ENCODE measurements at regions not wholly inside any gene's neighbourhood (a gene's known extent, or its start where the extent isn't known, plus 50 kb on each side); places are given as distances from the start of the nearest gene placed in this dataset.

DNA sequence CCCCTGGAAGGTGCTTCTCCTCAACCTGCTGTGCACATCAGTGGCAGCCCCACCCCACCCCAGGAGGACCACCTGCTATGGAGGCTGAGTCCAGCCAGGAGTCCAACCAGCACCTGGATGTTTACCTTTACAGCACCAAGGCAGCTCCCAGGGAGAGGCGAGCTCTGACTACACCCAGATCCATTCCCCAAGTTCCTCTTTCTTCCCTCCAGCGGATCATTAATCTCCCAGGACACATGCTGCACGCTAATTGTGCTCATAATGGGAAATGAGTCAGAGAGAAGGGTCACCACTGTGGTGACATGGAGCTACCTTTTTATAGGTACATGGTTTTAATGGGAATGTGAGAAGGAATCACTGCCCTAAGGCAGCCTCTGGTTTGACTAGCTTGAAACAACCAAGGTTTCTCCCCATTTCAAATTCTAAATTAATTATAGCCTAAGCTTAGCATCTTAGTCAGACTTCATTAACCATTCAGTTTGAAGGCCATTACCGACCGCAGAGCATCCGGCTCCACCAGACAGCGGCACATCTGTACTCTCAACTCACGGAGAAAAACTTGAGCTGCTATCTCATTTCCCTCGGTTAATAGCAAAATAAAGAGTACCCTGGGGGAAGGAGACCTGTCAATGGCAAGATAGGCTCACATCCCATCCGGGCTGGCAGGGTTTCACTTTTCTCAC, 173.1 kb upstream of the GALNT2 start:
- peaks cover 6% of the 10 kb centered on the region; the same call in 1 of the 2 replicates for H3K9me3 Mint-ChIP-seq
- peaks cover 3% of the 10 kb centered on the region; the same call in 1 of the 2 replicates for H3K4me1 Mint-ChIP-seq

DNA sequence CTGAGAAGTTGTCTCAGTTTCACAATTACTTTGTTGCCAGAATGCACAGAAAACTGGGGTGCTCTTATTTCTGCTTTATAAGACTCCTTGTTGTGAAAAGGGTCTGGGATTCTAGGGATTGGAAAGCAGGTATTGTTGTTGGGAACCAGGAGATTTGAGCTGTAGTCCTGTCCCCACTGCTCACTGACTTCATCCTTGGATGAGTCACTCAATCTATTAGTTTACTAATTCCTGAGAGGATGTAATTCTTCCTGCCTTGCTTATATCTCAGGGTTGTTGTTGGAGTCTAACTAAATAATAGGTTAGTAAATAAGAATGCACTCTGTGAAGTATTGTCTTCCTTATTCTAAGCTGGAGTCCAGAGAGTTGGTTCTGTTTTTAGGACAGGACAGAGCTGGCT, 172.5 kb upstream of the GALNT2 start:
- Mint-ChIP-seq H3K9me3 (peaks cover 3% of the 10 kb centered on the region; the same call in 1 of the 2 replicates), H3K27me3 (ENCODE audit: low read depth) (no peaks in the 10 kb centered on the region; the same call in 1 of the 2 replicates), H3K4me1 (peaks cover 3% of the 10 kb centered on the region; the same call in 1 of the 2 replicates), H3K4me3 (no peak overlapping the region), H3K36me3 (no peaks in the 10 kb centered on the region), H3K27ac (no peak overlapping the region)
- DNase-seq (ENCODE audit: low spot score) = no peak
- ATAC-seq = no peak
- TF ChIP-seq NFYB (CRISPR knock-in tag; conservative IDR thresholded peaks at IDR 0.05; ENCODE audit: low read depth) (no peak), ZNF138 (CRISPR knock-in tag; conservative IDR thresholded peaks at IDR 0.05) (no peak), HMGA2 (CRISPR knock-in tag; IDR thresholded peaks at IDR 0.05) (no peak), SMAD4 (CRISPR knock-in tag; IDR thresholded peaks at IDR 0.05) (no peak)
- TF ChIP-seq, protein P1, sequence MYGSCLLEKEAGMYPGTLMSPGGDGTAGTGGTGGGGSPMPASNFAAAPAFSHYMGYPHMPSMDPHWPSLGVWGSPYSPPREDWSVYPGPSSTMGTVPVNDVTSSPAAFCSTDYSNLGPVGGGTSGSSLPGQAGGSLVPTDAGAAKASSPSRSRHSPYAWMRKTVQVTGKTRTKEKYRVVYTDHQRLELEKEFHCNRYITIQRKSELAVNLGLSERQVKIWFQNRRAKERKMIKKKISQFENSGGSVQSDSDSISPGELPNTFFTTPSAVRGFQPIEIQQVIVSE (CRISPR knock-in tag; IDR thresholded peaks at IDR 0.05; ENCODE audit: borderline replicate concordance) = no peak
- TF ChIP-seq, protein P2, sequence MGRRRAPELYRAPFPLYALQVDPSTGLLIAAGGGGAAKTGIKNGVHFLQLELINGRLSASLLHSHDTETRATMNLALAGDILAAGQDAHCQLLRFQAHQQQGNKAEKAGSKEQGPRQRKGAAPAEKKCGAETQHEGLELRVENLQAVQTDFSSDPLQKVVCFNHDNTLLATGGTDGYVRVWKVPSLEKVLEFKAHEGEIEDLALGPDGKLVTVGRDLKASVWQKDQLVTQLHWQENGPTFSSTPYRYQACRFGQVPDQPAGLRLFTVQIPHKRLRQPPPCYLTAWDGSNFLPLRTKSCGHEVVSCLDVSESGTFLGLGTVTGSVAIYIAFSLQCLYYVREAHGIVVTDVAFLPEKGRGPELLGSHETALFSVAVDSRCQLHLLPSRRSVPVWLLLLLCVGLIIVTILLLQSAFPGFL (CRISPR knock-in tag; IDR thresholded peaks at IDR 0.05; ENCODE audit: borderline replicate concordance) = no peak
- TF ChIP-seq, protein P3, sequence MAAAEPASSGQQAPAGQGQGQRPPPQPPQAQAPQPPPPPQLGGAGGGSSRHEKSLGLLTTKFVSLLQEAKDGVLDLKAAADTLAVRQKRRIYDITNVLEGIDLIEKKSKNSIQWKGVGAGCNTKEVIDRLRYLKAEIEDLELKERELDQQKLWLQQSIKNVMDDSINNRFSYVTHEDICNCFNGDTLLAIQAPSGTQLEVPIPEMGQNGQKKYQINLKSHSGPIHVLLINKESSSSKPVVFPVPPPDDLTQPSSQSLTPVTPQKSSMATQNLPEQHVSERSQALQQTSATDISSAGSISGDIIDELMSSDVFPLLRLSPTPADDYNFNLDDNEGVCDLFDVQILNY (CRISPR knock-in tag; IDR thresholded peaks at IDR 0.05) = no peak
- TF ChIP-seq, protein P4, sequence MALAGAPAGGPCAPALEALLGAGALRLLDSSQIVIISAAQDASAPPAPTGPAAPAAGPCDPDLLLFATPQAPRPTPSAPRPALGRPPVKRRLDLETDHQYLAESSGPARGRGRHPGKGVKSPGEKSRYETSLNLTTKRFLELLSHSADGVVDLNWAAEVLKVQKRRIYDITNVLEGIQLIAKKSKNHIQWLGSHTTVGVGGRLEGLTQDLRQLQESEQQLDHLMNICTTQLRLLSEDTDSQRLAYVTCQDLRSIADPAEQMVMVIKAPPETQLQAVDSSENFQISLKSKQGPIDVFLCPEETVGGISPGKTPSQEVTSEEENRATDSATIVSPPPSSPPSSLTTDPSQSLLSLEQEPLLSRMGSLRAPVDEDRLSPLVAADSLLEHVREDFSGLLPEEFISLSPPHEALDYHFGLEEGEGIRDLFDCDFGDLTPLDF (CRISPR knock-in tag; IDR thresholded peaks at IDR 0.05) = no peak
- TF ChIP-seq, protein P5, sequence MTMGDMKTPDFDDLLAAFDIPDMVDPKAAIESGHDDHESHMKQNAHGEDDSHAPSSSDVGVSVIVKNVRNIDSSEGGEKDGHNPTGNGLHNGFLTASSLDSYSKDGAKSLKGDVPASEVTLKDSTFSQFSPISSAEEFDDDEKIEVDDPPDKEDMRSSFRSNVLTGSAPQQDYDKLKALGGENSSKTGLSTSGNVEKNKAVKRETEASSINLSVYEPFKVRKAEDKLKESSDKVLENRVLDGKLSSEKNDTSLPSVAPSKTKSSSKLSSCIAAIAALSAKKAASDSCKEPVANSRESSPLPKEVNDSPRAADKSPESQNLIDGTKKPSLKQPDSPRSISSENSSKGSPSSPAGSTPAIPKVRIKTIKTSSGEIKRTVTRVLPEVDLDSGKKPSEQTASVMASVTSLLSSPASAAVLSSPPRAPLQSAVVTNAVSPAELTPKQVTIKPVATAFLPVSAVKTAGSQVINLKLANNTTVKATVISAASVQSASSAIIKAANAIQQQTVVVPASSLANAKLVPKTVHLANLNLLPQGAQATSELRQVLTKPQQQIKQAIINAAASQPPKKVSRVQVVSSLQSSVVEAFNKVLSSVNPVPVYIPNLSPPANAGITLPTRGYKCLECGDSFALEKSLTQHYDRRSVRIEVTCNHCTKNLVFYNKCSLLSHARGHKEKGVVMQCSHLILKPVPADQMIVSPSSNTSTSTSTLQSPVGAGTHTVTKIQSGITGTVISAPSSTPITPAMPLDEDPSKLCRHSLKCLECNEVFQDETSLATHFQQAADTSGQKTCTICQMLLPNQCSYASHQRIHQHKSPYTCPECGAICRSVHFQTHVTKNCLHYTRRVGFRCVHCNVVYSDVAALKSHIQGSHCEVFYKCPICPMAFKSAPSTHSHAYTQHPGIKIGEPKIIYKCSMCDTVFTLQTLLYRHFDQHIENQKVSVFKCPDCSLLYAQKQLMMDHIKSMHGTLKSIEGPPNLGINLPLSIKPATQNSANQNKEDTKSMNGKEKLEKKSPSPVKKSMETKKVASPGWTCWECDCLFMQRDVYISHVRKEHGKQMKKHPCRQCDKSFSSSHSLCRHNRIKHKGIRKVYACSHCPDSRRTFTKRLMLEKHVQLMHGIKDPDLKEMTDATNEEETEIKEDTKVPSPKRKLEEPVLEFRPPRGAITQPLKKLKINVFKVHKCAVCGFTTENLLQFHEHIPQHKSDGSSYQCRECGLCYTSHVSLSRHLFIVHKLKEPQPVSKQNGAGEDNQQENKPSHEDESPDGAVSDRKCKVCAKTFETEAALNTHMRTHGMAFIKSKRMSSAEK (CRISPR knock-in tag; IDR thresholded peaks at IDR 0.05; ENCODE audit: borderline replicate concordance) = no peak
- TF ChIP-seq, protein P6, sequence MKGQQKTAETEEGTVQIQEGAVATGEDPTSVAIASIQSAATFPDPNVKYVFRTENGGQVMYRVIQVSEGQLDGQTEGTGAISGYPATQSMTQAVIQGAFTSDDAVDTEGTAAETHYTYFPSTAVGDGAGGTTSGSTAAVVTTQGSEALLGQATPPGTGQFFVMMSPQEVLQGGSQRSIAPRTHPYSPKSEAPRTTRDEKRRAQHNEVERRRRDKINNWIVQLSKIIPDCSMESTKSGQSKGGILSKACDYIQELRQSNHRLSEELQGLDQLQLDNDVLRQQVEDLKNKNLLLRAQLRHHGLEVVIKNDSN (CRISPR knock-in tag; IDR thresholded peaks at IDR 0.05) = no peak
- POLR2A ChIA-PET = interaction anchor here (1.1 kb wide), 1 partner anchor 383 kb away, joined by 3 read pairs; no protein-coding TSS in a partner anchor
- CTCF ChIA-PET = interaction anchor here (1.4 kb wide), 1 partner anchor 45 kb away, joined by 5 read pairs; no protein-coding TSS in a partner anchor

More for the DNA sequence above, 173.1 kb upstream of the GALNT2 start:
- DNase-seq (ENCODE audit: low spot score) = no peak
- ChIA-PET CTCF (interaction anchor here (1.4 kb wide), 1 partner anchor 45 kb away, joined by 5 read pairs; no protein-coding TSS in a partner anchor), POLR2A (interaction anchor here (1.1 kb wide), 1 partner anchor 383 kb away, joined by 3 read pairs; no protein-coding TSS in a partner anchor)
- no peaks in the 10 kb centered on the region; the same call in 1 of the 2 replicates for H3K27me3 Mint-ChIP-seq (ENCODE audit: low read depth)
- TF ChIP-seq, protein P7, sequence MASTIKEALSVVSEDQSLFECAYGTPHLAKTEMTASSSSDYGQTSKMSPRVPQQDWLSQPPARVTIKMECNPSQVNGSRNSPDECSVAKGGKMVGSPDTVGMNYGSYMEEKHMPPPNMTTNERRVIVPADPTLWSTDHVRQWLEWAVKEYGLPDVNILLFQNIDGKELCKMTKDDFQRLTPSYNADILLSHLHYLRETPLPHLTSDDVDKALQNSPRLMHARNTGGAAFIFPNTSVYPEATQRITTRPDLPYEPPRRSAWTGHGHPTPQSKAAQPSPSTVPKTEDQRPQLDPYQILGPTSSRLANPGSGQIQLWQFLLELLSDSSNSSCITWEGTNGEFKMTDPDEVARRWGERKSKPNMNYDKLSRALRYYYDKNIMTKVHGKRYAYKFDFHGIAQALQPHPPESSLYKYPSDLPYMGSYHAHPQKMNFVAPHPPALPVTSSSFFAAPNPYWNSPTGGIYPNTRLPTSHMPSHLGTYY (CRISPR knock-in tag; IDR thresholded peaks at IDR 0.05) = no peak
- TF ChIP-seq GRHL2 (CRISPR knock-in tag; IDR thresholded peaks at IDR 0.05; ENCODE audit: insufficient replicate concordance, severe bottlenecking) (no peak), ATF1 (CRISPR knock-in tag; IDR thresholded peaks at IDR 0.05) (no peak)
- TF ChIP-seq, protein P8, sequence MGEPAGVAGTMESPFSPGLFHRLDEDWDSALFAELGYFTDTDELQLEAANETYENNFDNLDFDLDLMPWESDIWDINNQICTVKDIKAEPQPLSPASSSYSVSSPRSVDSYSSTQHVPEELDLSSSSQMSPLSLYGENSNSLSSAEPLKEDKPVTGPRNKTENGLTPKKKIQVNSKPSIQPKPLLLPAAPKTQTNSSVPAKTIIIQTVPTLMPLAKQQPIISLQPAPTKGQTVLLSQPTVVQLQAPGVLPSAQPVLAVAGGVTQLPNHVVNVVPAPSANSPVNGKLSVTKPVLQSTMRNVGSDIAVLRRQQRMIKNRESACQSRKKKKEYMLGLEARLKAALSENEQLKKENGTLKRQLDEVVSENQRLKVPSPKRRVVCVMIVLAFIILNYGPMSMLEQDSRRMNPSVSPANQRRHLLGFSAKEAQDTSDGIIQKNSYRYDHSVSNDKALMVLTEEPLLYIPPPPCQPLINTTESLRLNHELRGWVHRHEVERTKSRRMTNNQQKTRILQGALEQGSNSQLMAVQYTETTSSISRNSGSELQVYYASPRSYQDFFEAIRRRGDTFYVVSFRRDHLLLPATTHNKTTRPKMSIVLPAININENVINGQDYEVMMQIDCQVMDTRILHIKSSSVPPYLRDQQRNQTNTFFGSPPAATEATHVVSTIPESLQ (CRISPR knock-in tag; IDR thresholded peaks at IDR 0.05) = no peak
- H3K27ac Mint-ChIP-seq = no peak overlapping the region
- ATAC-seq = no peak
- no peak overlapping the region for H3K4me3 Mint-ChIP-seq
- H3K36me3 Mint-ChIP-seq = no peaks in the 10 kb centered on the region
